Prostate gland (tissue), 2 donors: ENCODE measurements at regions not wholly inside any gene's neighbourhood (a gene's known extent, or its start where the extent isn't known, plus 50 kb on each side); places are given as distances from the start of the nearest gene placed in this dataset.

ENCODE experiments used
- CTCF ChIP-seq, 4 experiments: fragments of 200-600 bp in 2 of 4; fragments of 450-650 bp in 2 of 4; sonication (generic) in 2 of 4; IDR thresholded peaks; 1 replicate in 3 of 4; 2 replicates in 1 of 4; pipeline ENCODE4 v1.5.1; 2016 to 2019; ENCODE audit warnings: antibody characterized with exemption in 4 of 4, mild to moderate bottlenecking in 2 of 4, moderate library complexity in 2 of 4
- POLR2A ChIP-seq: fragments of 450-650 bp; IDR thresholded peaks from one replicate; pipeline ENCODE4 v1.6.1; 2016; ENCODE audit warnings: antibody characterized with exemption, mild to moderate bottlenecking
- POLR2AphosphoS5 ChIP-seq: sonication (generic); formaldehyde crosslinking; IDR thresholded peaks from one replicate; pipeline ENCODE4 v1.6.1; 2017; ENCODE audit warnings: antibody characterized with exemption

- TF ChIP-seq POLR2AphosphoS5 = no peak
- TF ChIP-seq CTCF (IDR thresholded peaks at IDR 0.05) = no peak
- no peak for TF ChIP-seq POLR2A
These were observed 825.5 kb downstream of the EPHA3 start for GRCh38 chr3:89932882-89933281.
